GM12878 (cell line): ENCODE measurements at regions not wholly inside any gene's neighbourhood (a gene's known extent, or its start where the extent isn't known, plus 50 kb on each side); places are given as distances from the start of the nearest gene placed in this dataset.

ENCODE experiments used
- ATAC-seq: fragments of 200-7000 bp; cut with Tn5 transposase; 3 replicates; pipeline ENCODE4 v1.9.1; 2020; ENCODE audit warnings: mild to moderate bottlenecking, moderate library complexity
- BruUV-seq: library from RNA; stranded (reverse); fragments of 400-500 nt; replicated peaks from 2 replicates; lab custom pipeline; 2021; lab: Mats Ljungman, UMichigan
- CTCF ChIA-PET: fragments of 300-600 bp; sonication (Branson Sonifier 250); formaldehyde crosslinking; extraction: SDS; loops from one replicate; lab custom pipeline; 2021; ENCODE audit warnings: inconsistent platforms; lab: Yijun Ruan, JAX
- POLR2A ChIA-PET: fragments of 350-600 bp; formaldehyde crosslinking; extraction: SDS; loops from one replicate; lab custom pipeline; 2021; ENCODE audit warnings: inconsistent platforms; lab: Charles Lee
- RAD21 ChIA-PET: fragments of 300-600 bp; sonication (Branson Sonifier 250); formaldehyde crosslinking; loops from one replicate; lab custom pipeline; 2023; ENCODE audit warnings: antibody characterized with exemption; ENCODE audit not compliant: unreplicated experiment; lab: Charles Lee
- SMC1A ChIA-PET: fragments of 300-600 bp; sonication (Branson Sonifier 250); formaldehyde crosslinking; loops from one replicate; lab custom pipeline; 2023; ENCODE audit not compliant: unreplicated experiment, uncharacterized antibody; lab: Charles Lee
- DNase-seq: peaks from one replicate; pipeline ENCODE4 v3.0.0-alpha.2; 2011; ENCODE audit warnings: low read depth, low spot score
- FAIRE-seq: peaks from 3 replicates; lab custom pipeline; 2011; peaks lifted over from hg19 to GRCh38; lab: Jason Lieb, UNC
- H2AFZ ChIP-seq: 2 replicates; pipeline ENCODE4 v1.6.0; 2011; ENCODE audit warnings: low read depth, low read length, control low read depth; ENCODE audit not compliant: control insufficient read depth
- H3K27ac ChIP-seq: 2 replicates; pipeline ENCODE4 v1.5.1; 2011; ENCODE audit warnings: control low read depth; ENCODE audit not compliant: control insufficient read depth, insufficient read depth
- H3K27me3 ChIP-seq, 2 experiments: replicated peaks in 1 of 2; 2 replicates each; pipeline versions ENCODE4 v1.6.0 to v1.6.1; 2011; ENCODE audit warnings: low read length in 1 of 2; ENCODE audit not compliant: control insufficient read depth in 2 of 2, insufficient read depth in 2 of 2
- H3K36me3 ChIP-seq, 2 experiments: 2 replicates each; pipeline ENCODE4 v1.5.1; 2011; ENCODE audit warnings: low read length in 1 of 2; ENCODE audit not compliant: control insufficient read depth in 2 of 2, insufficient read depth in 2 of 2
- H3K4me1 ChIP-seq: 2 replicates; pipeline ENCODE4 v1.6.1; 2011; ENCODE audit warnings: mild to moderate bottlenecking, low read length, moderate library complexity, mixed read lengths; ENCODE audit not compliant: control insufficient read depth, insufficient read depth
- H3K4me2 ChIP-seq: 2 replicates; pipeline ENCODE4 v1.6.0; 2011; ENCODE audit warnings: control low read depth; ENCODE audit not compliant: control insufficient read depth, insufficient read depth
- H3K4me3 ChIP-seq: fragments of 200-600 bp; sonication (generic); 2 replicates; pipeline ENCODE4 v1.5.1; 2016
- H3K79me2 ChIP-seq: 2 replicates; pipeline ENCODE4 v1.6.0; 2011; ENCODE audit warnings: low read length; ENCODE audit not compliant: control insufficient read depth, insufficient read depth
- H3K9ac ChIP-seq: 2 replicates; pipeline ENCODE4 v1.8.0; 2011; ENCODE audit warnings: low read length, control low read depth, mixed read lengths; ENCODE audit not compliant: control insufficient read depth, insufficient read depth
- H3K9me3 ChIP-seq: replicated peaks from 3 replicates; pipeline ENCODE4 v1.5.1; 2011; ENCODE audit warnings: mild to moderate bottlenecking, low read length; ENCODE audit not compliant: control insufficient read depth, insufficient read depth
- H4K20me1 ChIP-seq: 2 replicates; pipeline ENCODE4 v1.6.0; 2011; ENCODE audit not compliant: control insufficient read depth, insufficient read depth
- CBX3 ChIP-seq: fragments of 200-600 bp; sonication (generic); IDR thresholded peaks from 2 replicates; pipeline ENCODE4 v1.6.1; 2016; ENCODE audit warnings: low read depth, borderline replicate concordance
- EZH2 ChIP-seq: IDR thresholded peaks from 2 replicates; pipeline ENCODE4 v1.6.1; 2012; ENCODE audit warnings: low read depth, mild to moderate bottlenecking, control low read depth, inconsistent platforms, low read length, borderline replicate concordance; ENCODE audit not compliant: control insufficient read depth
- HDAC2 ChIP-seq: fragments of 200-600 bp; sonication (generic); IDR thresholded peaks from 2 replicates; pipeline ENCODE4 v1.6.1; 2017
- SIN3A ChIP-seq: IDR thresholded peaks from 2 replicates; pipeline ENCODE4 v1.6.1; 2012; ENCODE audit warnings: low read depth, low read length, improper control_type of control experiment
- SIX5 ChIP-seq: IDR thresholded peaks from 2 replicates; pipeline ENCODE4 v1.6.1; 2011; ENCODE audit warnings: mild to moderate bottlenecking, low read depth, low read length, moderate library complexity; ENCODE audit not compliant: severe bottlenecking
- SMAD5 ChIP-seq: IDR thresholded peaks from 2 replicates; pipeline ENCODE4 v1.6.1; 2016; ENCODE audit warnings: antibody characterized with exemption, low read depth
- SREBF2 ChIP-seq: IDR thresholded peaks from 2 replicates; pipeline ENCODE4 v1.6.1; 2012; ENCODE audit warnings: mild to moderate bottlenecking, low read length
- TBL1XR1 ChIP-seq: IDR thresholded peaks from 2 replicates; pipeline ENCODE4 v1.6.1; 2012; ENCODE audit warnings: low read depth, low read length, improper control_type of control experiment
- WGBS: methylation state at CpG from one replicate; pipeline ENCODE4 v1.1.6; 2016; ENCODE audit warnings: low lambda C conversion rate; ENCODE audit not compliant: insufficient replicate concordance, insufficient coverage; ENCODE audit errors: missing lambda C conversion rate; 5-methylcytosine and 5-hydroxymethylcytosine counted together
- in situ Hi-C: fragments of 300-500 bp; cut with MboI; formaldehyde crosslinking; loops from 9 replicates; pipeline ENCODE4 v1.14.3; 2018; ENCODE audit warnings: mixed read lengths
- intact Hi-C: fragments of 100-400 bp; cut with micrococcal nuclease; formaldehyde crosslinking; loops from one replicate; pipeline ENCODE4 v1.14.2; 2022; ENCODE audit not compliant: unreplicated experiment

GRCh38 chr6:2378046-2378657, 132.7 kb upstream of the GMDS start:
- Histone ChIP-seq H3K79me2 (no peaks in the 10 kb centered on the region), H3K4me1 (no peaks in the 10 kb centered on the region), H3K4me2 (no peak overlapping the region), H3K27me3 (no peaks in the 10 kb centered on the region), H3K4me3 (no peak overlapping the region), H3K9me3 (no peaks in the 10 kb centered on the region), H3K9ac (no peak overlapping the region), H3K27ac (no peak overlapping the region), H3K36me3 (no peaks in the 10 kb centered on the region), H2AFZ (no peak overlapping the region), H4K20me1 (no peaks in the 10 kb centered on the region)
- intact Hi-C loops (no loop called here), in situ Hi-C loops (no loop called here)
- TF ChIP-seq SMAD5 (no peak), HDAC2 (no peak), SIX5 (no peak), TBL1XR1 (no peak), SIN3A (no peak), CBX3 (no peak), SREBF2 (no peak), EZH2 (no peak)
- DNase-seq (no peak), FAIRE-seq (no peak), ATAC-seq (no peak)
- POLR2A ChIA-PET, result no interaction called here
- no TSS peak for BruUV-seq
- SMC1A ChIA-PET, result no interaction called here
- CTCF ChIA-PET, result interaction anchor here (0.6 kb wide), 1 partner anchor 1331 kb away, joined by 3 read pairs; no protein-coding TSS in a partner anchor
- RAD21 ChIA-PET, result no interaction called here
- 30% methylated on average over 2 of the region's 2 CpGs for WGBS
